Spleen (tissue), 11 donors: ENCODE measurements at regions not wholly inside any gene's neighbourhood (a gene's known extent, or its start where the extent isn't known, plus 50 kb on each side); places are given as distances from the start of the nearest gene placed in this dataset.

Source experiments
- DNase-seq: peaks from one replicate; pipeline ENCODE4 v3.0.0-alpha.2; 2020
- H3K27ac ChIP-seq, 8 donors: fragments of 200-600 bp; sonication (generic) in 7 of 8; 1 replicate in 4 of 8; 2 replicates in 4 of 8; pipeline versions ENCODE4 v1.5.0 to v1.8.0; 2016 to 2021; ENCODE audit warnings: inconsistent platforms in 4 of 8, mild to moderate bottlenecking in 4 of 8, moderate library complexity in 1 of 8
- H3K27me3 ChIP-seq, 7 donors: fragments of 200-600 bp; sonication (generic) in 6 of 7; replicated peaks in 1 of 7; 1 replicate in 4 of 7; 2 replicates in 3 of 7; pipeline versions ENCODE4 v1.5.0 to v1.8.0; 2016 to 2021; ENCODE audit warnings: inconsistent platforms in 3 of 7, mild to moderate bottlenecking in 1 of 7
- H3K36me3 ChIP-seq, 6 donors: fragments of 200-600 bp; sonication (generic) in 5 of 6; 1 replicate in 4 of 6; 2 replicates in 2 of 6; pipeline versions ENCODE4 v1.5.0 to v1.8.0; 2016 to 2021; ENCODE audit warnings: inconsistent platforms in 2 of 6
- H3K4me1 ChIP-seq, 6 donors: fragments of 200-600 bp; sonication (generic) in 5 of 6; 1 replicate in 3 of 6; 2 replicates in 3 of 6; pipeline versions ENCODE4 v1.5.0 to v1.8.0; 2016 to 2021; ENCODE audit warnings: inconsistent platforms in 3 of 6
- H3K4me3 ChIP-seq, 8 donors: fragments of 200-600 bp; sonication (generic) in 7 of 8; 1 replicate in 4 of 8; 2 replicates in 4 of 8; pipeline versions ENCODE4 v1.5.0 to v1.8.0; 2016 to 2021; ENCODE audit warnings: inconsistent platforms in 4 of 8, mild to moderate bottlenecking in 4 of 8, moderate library complexity in 2 of 8
- H3K9me3 ChIP-seq, 8 donors: fragments of 200-600 bp; sonication (generic) in 7 of 8; 1 replicate in 4 of 8; 2 replicates in 4 of 8; pipeline versions ENCODE4 v1.5.0 to v1.8.0; 2016 to 2021; ENCODE audit warnings: inconsistent platforms in 4 of 8
- CTCF ChIP-seq, 11 experiments: fragments of 200-600 bp in 7 of 11; fragments of 450-650 bp in 4 of 11; sonication (generic) in 4 of 11; IDR thresholded peaks in 8 of 11; conservative IDR thresholded peaks in 3 of 11; 1 replicate in 7 of 11; 2 replicates in 4 of 11; pipeline versions ENCODE4 v1.4.0 to v1.8.0; 2016 to 2021; ENCODE audit warnings: antibody characterized with exemption in 11 of 11, inconsistent platforms in 4 of 11, mild to moderate bottlenecking in 1 of 11
- POLR2A ChIP-seq, 3 donors: fragments of 450-650 bp; IDR thresholded peaks; one replicate each; pipeline ENCODE4 v1.5.1; 2017; ENCODE audit warnings: antibody characterized with exemption in 3 of 3, mild to moderate bottlenecking in 1 of 3
- POLR2AphosphoS5 ChIP-seq, 3 donors: sonication (generic); formaldehyde crosslinking; IDR thresholded peaks; one replicate each; pipeline ENCODE4 v1.5.1; 2017; ENCODE audit warnings: antibody characterized with exemption in 3 of 3
- WGBS, 5 donors: extraction: QIAGEN DNeasy Blood & Tissue Kit in 3 of 5; methylation state at CpG; one replicate each; pipeline versions ENCODE4 v1.1.5 to v1.1.7; 2013 to 2018; 5-methylcytosine and 5-hydroxymethylcytosine counted together
- intact Hi-C: fragments of 100-400 bp; cut with DNase I; formaldehyde crosslinking; loops from one replicate; pipeline ENCODE4 v1.15.0; 2023; ENCODE audit warnings: low total_unique reads
- donor health status: healthy with polysubstance abuse.
- donor health status: DM: no; HTN: no; CAD: no; lungs with moderate emphysema.
- donor health status: DM: no; HTN: no; CAD: no.
- donor health status: Bipolar disorder and iron deficiency.
- donor health status: healthy.
- donor health status: DM: no; HTN: no; CAD: no.
- donor health status: DM: yes; HTN: yes; CAD: no.

GRCh38 chr6:1230689-1231605 is 81.0 kb upstream of the FOXQ1 start:
- intact Hi-C loops: no loop called here
- Histone ChIP-seq H3K27me3 (peaks cover 0 to 42% (median 0%) of the 10 kb centered on the region in 7 donors), H3K27ac (no peak overlapping the region), H3K4me3 (no peak overlapping the region), H3K9me3 (no peaks in the 10 kb centered on the region), H3K4me1 (no peaks in the 10 kb centered on the region), H3K36me3 (no peaks in the 10 kb centered on the region)
- 63 to 74% (median 71%) methylated on average over 8 of the region's 8 CpGs for WGBS, 5 donors
- DNase-seq: no peak
- TF ChIP-seq POLR2A (IDR thresholded peaks at IDR 0.05) (no peak), CTCF (IDR thresholded peaks at IDR 0.05 in 8 of 11, conservative IDR thresholded peaks at IDR 0.05 in 3 of 11) (no peak), POLR2AphosphoS5 (IDR thresholded peaks at IDR 0.05) (no peak)

- 74 to 86% (median 83%) methylated on average over 6 of the region's 6 CpGs for WGBS, 5 donors
- no peak for TF ChIP-seq CTCF (IDR thresholded peaks at IDR 0.05 in 8 of 11, conservative IDR thresholded peaks at IDR 0.05 in 3 of 11)
- intact Hi-C loops: no loop called here
- Histone ChIP-seq H3K9me3 (no peaks in the 10 kb centered on the region), H3K36me3 (no peaks in the 10 kb centered on the region), H3K27ac (no peak overlapping the region), H3K27me3 (peaks cover 0 to 41% (median 0%) of the 10 kb centered on the region in 7 donors), H3K4me3 (no peak overlapping the region), H3K4me1 (no peaks in the 10 kb centered on the region)
- no peak for DNase-seq
Measured at GRCh38 chr6:1230281-1230680, 81.6 kb upstream of the FOXQ1 start.

GRCh38 chr6:1229808-1230207 is 82.1 kb upstream of the FOXQ1 start:
- Histone ChIP-seq H3K27me3 (peaks cover 0 to 38% (median 0%) of the 10 kb centered on the region in 7 donors), H3K36me3 (no peaks in the 10 kb centered on the region), H3K9me3 (no peaks in the 10 kb centered on the region), H3K4me3 (no peak overlapping the region), H3K27ac (no peak overlapping the region), H3K4me1 (no peaks in the 10 kb centered on the region)
- DNase-seq: no peak
- TF ChIP-seq POLR2AphosphoS5 (IDR thresholded peaks at IDR 0.05) (no peak), POLR2A (IDR thresholded peaks at IDR 0.05) (no peak), CTCF (IDR thresholded peaks at IDR 0.05 in 8 of 11, conservative IDR thresholded peaks at IDR 0.05 in 3 of 11) (no peak)
- WGBS, 5 donors: 83 to 91% (median 84%) methylated on average over 9 of the region's 9 CpGs
- intact Hi-C loops: no loop called here

- no peaks in the 10 kb centered on the region for H3K36me3 ChIP-seq
- peaks cover 0 to 34% (median 0%) of the 10 kb centered on the region in 7 donors for H3K27me3 ChIP-seq
- no peak overlapping the region for H3K27ac ChIP-seq
- WGBS, 5 donors: 76 to 93% (median 85%) methylated on average over 7 of the region's 7 CpGs
- H3K4me3 ChIP-seq: no peak overlapping the region
- H3K4me1 ChIP-seq: no peaks in the 10 kb centered on the region
- DNase-seq: no peak
- TF ChIP-seq POLR2A (IDR thresholded peaks at IDR 0.05) (no peak), CTCF (IDR thresholded peaks at IDR 0.05 in 8 of 11, conservative IDR thresholded peaks at IDR 0.05 in 3 of 11) (no peak), POLR2AphosphoS5 (IDR thresholded peaks at IDR 0.05) (no peak)
- no peaks in the 10 kb centered on the region for H3K9me3 ChIP-seq
- intact Hi-C loops: no loop called here
Measured at GRCh38 chr6:1229301-1229700, 82.6 kb upstream of the FOXQ1 start.
